Suppressor macrophage treated with lipopolysaccharide for 4 hours (primary cell): ENCODE measurements at regions not wholly inside any gene's neighbourhood (a gene's known extent, or its start where the extent isn't known, plus 50 kb on each side); places are given as distances from the start of the nearest gene placed in this dataset.

Experiments
- DNase-seq: peaks from one replicate; pipeline ENCODE4 v3.0.0-alpha.2; 2020

DNA sequence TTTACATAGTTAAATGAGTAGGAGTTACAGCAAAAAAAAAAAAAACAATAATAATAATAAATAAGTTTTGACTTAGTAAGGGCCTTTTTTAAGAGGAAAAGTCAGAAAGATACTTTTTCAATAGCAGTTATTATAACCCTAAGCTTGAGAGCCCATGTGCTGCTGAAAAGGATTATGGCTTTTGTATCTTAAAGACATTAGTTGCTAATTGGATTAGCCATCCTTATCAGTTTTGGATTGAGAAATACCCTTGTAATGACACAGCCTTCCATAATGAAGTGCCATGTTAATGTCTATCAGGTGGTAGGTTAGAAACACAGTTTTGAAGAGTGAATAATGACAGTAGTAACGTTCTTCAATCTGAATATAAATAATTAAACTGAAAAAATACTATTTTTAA, 554.0 kb downstream of the RIT2 start:
- no peak for DNase-seq

DNA sequence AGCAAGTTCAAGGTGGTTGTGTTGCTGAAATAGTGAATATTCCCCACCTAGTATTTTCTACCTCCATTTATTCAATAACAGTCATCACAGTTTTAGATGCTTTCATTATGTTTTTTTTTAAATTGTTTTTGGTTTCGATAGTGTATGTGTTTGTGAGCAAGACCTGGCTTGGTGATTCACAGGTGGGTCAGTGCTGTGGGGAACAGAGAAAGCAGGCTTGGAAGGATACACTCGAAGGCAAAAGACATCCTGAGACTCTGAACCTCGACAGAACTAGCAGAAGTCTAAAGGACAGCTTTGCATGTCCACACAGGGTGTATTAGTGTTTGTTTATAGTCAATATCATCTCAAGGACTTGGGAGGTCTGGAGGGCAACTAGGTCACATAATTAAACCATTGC, 551.5 kb downstream of the RIT2 start:
- no peak for DNase-seq

DNA sequence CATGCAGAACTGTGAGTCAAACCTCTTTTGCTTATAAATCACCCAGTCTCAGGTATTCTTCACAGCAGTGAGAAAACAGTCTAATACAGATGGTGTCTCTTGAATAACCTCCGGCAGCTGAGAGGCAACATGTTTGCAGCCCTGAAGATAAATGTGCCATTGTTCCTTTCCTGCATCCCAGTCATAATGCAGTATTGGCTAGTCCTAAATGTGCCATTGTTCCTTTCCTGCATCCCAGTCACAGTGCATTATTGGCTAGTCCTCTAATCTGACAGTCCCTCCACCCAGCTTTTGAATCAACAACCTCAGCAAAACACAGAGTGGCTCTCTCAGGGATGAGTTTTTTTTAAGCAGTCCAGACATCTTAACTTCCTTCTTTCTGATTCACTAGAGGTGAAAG, 550.7 kb downstream of the RIT2 start:
- no peak for DNase-seq

GRCh38 chr18:42568773-42569172, 546.7 kb downstream of the RIT2 start:
- no peak for DNase-seq

DNA sequence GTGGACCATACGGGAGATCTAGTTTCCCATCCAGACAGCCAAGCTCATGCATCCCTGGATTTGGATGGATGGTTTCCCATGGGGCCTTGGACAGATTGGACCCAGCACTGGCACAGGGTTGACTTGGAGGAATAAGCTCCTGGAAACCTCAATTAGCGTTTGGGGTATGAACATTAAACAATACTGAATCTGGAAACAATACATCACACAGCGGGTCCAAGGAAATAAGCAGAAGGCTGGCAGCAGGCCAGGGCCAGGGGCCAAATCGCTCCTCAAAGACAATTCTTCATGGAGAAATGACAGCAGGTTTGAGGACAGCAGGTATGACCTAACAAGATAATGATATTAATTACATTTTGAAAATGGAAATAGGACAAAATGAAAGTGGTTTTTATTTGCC, 540.6 kb downstream of the RIT2 start:
- no peak for DNase-seq

DNA sequence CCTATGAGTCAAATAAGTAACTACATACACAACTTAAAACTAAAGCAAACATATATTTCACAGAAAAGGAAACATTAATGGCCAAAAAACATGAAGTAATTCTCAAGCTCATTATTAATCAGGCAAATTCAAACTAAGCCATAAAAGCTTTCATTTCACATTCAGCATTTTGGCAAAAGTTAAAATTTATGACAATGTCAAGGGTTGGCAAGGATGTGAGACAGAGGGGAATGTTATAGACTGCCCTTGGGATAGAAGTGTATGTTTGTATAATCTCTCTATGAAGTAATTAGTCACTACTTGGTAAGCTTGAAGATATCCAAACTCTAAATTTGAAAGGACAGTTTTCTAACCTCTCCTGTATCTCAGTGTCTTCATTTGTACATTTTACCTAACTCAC, 539.4 kb downstream of the RIT2 start:
- no peak for DNase-seq

DNA sequence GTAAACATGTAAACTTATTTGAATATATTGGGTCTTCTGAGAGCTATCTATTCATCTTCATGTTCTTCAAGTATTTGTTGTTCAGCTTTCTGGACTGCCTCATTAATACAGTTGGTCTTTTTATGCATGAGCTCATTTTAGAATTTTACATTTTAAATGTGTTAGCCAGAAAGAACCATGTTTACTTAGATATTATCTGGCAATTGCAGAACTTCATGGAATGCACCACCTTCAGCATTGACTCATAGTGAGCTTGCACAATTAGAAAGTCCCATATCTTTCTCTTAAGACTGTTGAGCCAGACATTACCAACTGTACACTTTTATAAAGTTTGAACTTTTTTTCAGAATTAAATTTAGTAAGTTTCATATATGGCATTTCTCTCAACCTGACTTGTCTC, 536.7 kb downstream of the RIT2 start:
- DNase-seq: no peak

DNA sequence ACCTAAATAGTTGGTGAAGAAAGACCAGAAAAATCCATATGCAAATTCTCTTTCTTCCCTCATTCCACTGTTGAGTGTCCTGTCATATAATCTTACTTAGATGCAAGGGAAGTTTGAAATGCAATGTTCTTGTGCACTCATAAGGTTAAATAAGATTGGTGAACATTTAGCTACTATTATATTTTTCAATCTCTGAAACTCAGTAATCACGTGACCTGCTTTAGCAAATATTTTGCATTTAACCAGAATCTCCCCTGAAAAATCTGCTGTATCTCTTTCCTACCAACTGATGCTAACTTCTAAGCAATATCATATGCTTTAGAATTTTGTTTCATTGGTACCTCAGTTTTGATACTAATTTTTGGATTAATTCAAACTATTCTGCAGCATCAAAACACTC, 533.2 kb downstream of the RIT2 start:
- DNase-seq: no peak

DNA sequence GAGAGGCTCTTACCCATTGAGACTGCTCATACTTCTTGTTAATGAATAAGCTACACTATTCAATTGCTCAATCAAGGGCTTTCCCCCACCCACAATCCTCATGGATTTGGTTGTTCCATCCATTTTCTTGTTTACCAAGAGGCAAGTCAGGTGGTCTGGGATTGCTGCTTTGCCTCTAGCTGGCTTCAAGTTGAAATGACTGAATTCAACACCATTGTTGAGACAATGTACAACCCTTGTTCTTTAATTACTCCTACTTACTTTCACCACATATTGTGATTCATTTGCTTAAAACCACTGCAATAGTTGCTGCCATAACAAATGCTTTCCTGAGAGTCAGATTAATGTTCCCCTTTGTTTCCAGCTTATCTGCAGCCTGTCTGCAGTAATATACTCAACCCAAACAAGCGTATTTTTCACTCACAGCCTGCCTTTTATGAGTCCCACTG, 532.2 kb downstream of the RIT2 start:
- no peak for DNase-seq

DNA sequence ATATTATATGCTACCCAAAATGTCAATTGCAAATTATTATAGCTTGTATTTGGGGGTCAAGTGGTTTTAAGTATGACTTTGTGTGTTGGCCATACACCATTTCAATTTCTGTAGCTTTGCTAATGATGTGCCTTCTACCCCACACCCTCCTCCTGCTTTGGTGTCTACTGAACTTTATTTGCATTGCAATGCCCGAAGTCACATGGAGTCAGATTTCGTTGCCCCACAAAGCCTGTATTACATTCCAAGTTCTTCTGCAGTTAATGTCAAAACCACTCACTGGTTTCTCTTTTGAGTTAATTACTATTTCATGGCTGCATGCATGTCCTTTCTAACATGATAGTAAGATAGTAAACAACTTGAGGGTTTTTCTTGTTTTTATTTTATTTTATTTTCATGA, 528.9 kb downstream of the RIT2 start:
- DNase-seq: no peak

DNA sequence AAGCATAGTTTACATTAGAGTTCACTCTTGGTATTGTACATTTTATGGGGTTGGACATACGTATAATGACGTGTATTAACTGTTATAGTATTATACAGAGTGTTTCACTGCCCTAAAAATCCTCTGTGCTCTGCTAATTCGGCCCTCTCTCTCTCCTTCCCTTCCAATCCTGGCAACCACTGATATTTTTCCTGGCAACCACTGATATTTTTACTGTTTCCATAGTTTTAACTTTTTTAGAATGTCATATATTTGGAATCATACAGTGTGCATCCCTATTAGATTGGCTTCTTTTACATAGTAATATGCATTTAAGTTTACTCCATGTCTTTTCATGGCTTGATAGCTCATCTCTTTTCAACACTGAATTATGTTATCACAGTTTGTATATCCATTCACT, 526.7 kb downstream of the RIT2 start:
- DNase-seq: no peak

DNA sequence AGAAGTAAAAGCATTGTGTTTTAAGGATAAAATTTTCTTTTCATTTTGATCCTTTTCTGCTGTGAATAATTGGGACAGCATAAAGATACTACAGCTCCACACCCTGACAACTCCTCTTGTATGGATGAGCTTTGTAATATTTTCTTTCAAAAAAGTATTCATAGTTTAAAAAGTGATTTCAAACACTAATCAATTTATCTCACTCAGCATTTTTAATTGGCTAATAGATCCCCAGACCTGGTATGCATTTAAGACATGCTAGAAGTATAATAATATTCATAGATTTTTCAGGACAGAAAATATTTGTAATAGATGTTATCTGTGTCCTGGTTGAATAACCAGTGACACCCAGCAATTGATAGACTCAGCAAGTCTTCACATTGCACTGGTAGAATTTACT, 510.7 kb downstream of the RIT2 start:
- no peak for DNase-seq

GRCh38 chr18:42606886-42607495, 508.5 kb downstream of the RIT2 start:
- no peak for DNase-seq

DNA sequence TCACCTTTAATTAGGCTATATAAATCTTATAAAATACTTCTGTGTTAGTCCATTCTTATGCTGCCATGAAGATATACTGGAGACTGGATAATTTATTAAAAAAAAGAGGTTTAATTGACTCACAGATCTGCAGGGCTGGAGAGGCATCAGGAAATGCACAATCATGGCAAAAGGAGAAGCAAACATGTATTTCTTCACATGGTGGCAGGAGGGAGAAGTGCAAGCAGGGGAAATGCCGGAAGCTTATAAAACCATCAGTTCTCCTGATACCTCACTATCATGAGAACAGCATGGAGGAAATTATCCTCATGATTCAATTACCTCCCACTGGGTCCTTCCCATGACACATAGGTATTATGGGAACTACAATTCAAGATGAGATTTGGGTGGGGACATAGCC, 504.4 kb downstream of the RIT2 start:
- DNase-seq: no peak

GRCh38 chr18:42614619-42615293, 500.7 kb downstream of the RIT2 start:
- no peak for DNase-seq

GRCh38 chr18:42617221-42617620, 498.3 kb downstream of the RIT2 start:
- DNase-seq: no peak

- DNase-seq: no peak
Measured at GRCh38 chr18:42619771-42620170, 495.7 kb downstream of the RIT2 start.

DNA sequence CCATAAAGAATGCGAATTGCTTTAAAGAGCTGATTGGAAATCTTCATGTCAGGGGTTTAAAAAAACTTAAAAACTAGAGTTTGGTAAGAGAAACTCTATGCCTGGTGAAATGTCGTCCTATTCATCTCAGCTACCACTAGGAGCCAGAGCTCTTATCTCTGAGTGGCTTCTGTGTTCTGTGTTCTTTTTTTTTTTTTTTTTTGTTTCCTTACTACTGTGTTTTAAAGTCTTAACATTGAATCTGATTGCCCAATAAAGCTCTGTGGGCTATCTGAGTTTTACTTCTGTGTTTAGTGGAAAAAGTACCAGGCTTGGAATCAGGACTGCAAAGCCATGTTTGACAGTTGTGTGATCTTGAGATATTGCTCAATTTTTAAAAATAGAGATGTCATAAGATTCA, 494.8 kb downstream of the RIT2 start:
- no peak for DNase-seq

DNA sequence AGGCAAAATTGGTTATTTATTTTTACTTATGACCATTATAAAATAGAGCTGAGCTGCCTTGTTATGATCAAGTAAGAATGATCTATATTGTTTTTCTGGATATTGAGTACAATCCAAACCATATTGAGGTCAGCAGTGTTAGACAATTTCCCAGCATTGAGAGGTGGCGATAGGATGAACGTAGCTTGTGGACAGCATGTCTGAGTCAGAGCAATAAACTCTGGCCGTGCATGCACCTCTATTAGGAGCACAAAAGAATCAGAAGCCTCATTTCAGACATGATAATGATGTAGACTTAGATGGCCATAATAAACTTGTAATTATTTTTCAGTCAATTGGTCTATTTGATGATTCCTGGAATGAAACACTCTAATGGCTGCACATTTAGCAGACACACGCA, 491.6 kb downstream of the RIT2 start:
- DNase-seq: no peak

GRCh38 chr18:42632801-42633200, 482.7 kb downstream of the RIT2 start:
- no peak for DNase-seq

GRCh38 chr18:42635378-42636048, 480.0 kb downstream of the RIT2 start:
- no peak for DNase-seq

GRCh38 chr18:42636309-42636708, 479.2 kb downstream of the RIT2 start:
- no peak for DNase-seq

- no peak for DNase-seq
Measured at GRCh38 chr18:42640160-42640559, 475.3 kb downstream of the RIT2 start.

GRCh38 chr18:42641996-42642395, 473.5 kb downstream of the RIT2 start:
- no peak for DNase-seq

DNA sequence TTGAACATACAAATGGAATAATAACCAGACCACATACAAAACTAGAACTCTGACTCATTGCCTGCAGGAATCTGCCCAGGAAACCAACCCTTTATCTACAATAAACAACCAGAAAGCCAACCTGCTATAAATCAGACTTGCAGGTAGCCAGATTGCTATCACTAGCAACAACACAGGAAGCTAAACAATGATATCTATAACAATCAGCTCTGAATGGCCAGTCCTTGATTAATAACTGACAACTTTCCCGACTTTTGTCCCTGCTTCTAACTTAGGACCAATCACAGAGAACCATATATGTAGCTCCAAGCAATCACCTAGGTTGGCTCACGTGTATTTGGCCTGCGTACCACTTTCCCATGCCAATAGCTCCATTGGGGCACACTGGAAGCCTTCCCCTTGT, 470.8 kb downstream of the RIT2 start:
- no peak for DNase-seq
